HEK293T (cell line): ENCODE measurements at regions not wholly inside any gene's neighbourhood (a gene's known extent, or its start where the extent isn't known, plus 50 kb on each side); places are given as distances from the start of the nearest gene placed in this dataset.

Experiments used
- CTCF ChIA-PET: fragments of 350-600 bp; formaldehyde crosslinking; extraction: SDS; loops from one replicate; lab custom pipeline; 2021; ENCODE audit warnings: antibody characterized with exemption, inconsistent platforms; lab: Yijun Ruan, JAX
- POLR2A ChIA-PET: fragments of 350-600 bp; formaldehyde crosslinking; extraction: SDS; loops from one replicate; lab custom pipeline; 2020; ENCODE audit warnings: antibody characterized with exemption, inconsistent platforms; lab: Yijun Ruan, JAX
- DNase-seq: peaks from one replicate; pipeline ENCODE4 v3.0.0; 2012; ENCODE audit warnings: mixed read lengths; ENCODE audit errors: extremely low spot score
- ARNT ChIP-seq: fragments of 450-650 bp; IDR thresholded peaks from 2 replicates; pipeline ENCODE4 v1.6.1; 2017; ENCODE audit warnings: mild to moderate bottlenecking
- BHLHE40 ChIP-seq: fragments of 450-650 bp; IDR thresholded peaks from 2 replicates; pipeline ENCODE4 v1.6.1; 2016; ENCODE audit warnings: mild to moderate bottlenecking, moderate library complexity, borderline replicate concordance
- CTBP1 ChIP-seq: fragments of 450-650 bp; IDR thresholded peaks from 2 replicates; pipeline ENCODE4 v1.6.1; 2016; ENCODE audit warnings: borderline replicate concordance
- ELF4 ChIP-seq: fragments of 450-650 bp; IDR thresholded peaks from 2 replicates; pipeline ENCODE4 v1.6.1; 2017; ENCODE audit warnings: antibody characterized with exemption
- FOXA1 ChIP-seq: fragments of 450-650 bp; IDR thresholded peaks from 2 replicates; pipeline ENCODE4 v1.6.1; 2016; ENCODE audit warnings: mild to moderate bottlenecking
- FOXK2 ChIP-seq: fragments of 450-650 bp; IDR thresholded peaks from 2 replicates; pipeline ENCODE4 v1.6.1; 2016; ENCODE audit warnings: mild to moderate bottlenecking
- FOXM1 ChIP-seq: fragments of 450-650 bp; IDR thresholded peaks from 2 replicates; pipeline ENCODE4 v1.6.1; 2017; ENCODE audit warnings: mild to moderate bottlenecking, borderline replicate concordance
- HDGF ChIP-seq: fragments of 450-650 bp; IDR thresholded peaks from 2 replicates; pipeline ENCODE4 v1.6.1; 2017; ENCODE audit warnings: antibody characterized with exemption, borderline replicate concordance
- L3MBTL2 ChIP-seq: fragments of 450-650 bp; conservative IDR thresholded peaks from 2 replicates; pipeline ENCODE4 v1.6.1; 2016; ENCODE audit warnings: mild to moderate bottlenecking
- LEF1 ChIP-seq: fragments of 450-650 bp; IDR thresholded peaks from 2 replicates; pipeline ENCODE4 v1.6.1; 2017; ENCODE audit warnings: mild to moderate bottlenecking, borderline replicate concordance
- NFRKB ChIP-seq: fragments of 450-650 bp; IDR thresholded peaks from 2 replicates; pipeline ENCODE4 v1.6.1; 2016; ENCODE audit warnings: mild to moderate bottlenecking, moderate library complexity
- PKNOX1 ChIP-seq: fragments of 450-650 bp; IDR thresholded peaks from 2 replicates; pipeline ENCODE4 v1.6.1; 2016
- SP1 ChIP-seq: fragments of 450-650 bp; IDR thresholded peaks from 2 replicates; pipeline ENCODE4 v1.6.1; 2017
- SUZ12 ChIP-seq: fragments of 450-650 bp; IDR thresholded peaks from 2 replicates; pipeline ENCODE4 v1.6.1; 2016; ENCODE audit warnings: mild to moderate bottlenecking
- TARDBP ChIP-seq: fragments of 450-650 bp; IDR thresholded peaks from 2 replicates; pipeline ENCODE4 v1.6.1; 2016
- ZNF384 ChIP-seq: fragments of 450-650 bp; IDR thresholded peaks from 2 replicates; pipeline ENCODE4 v1.6.1; 2016

GRCh38 chr4:96955691-96956090 is 1115.8 kb downstream of the PDHA2 start:
- POLR2A ChIA-PET = no interaction called here
- DNase-seq = no peak
- CTCF ChIA-PET = no interaction called here
- TF ChIP-seq FOXA1 = no peak
- TF ChIP-seq HDGF = no peak
- TF ChIP-seq FOXK2 = no peak
- TF ChIP-seq BHLHE40 = no peak
- TF ChIP-seq LEF1 = no peak
- no peak for TF ChIP-seq SUZ12
- TF ChIP-seq NFRKB = no peak
- no peak for TF ChIP-seq ARNT
- TF ChIP-seq CTBP1 = no peak
- TF ChIP-seq TARDBP = no peak
- no peak for TF ChIP-seq FOXM1

GRCh38 chr4:96969455-96969854 is 1129.6 kb downstream of the PDHA2 start:
- ChIA-PET POLR2A (no interaction called here), CTCF (no interaction called here)
- TF ChIP-seq FOXM1 = no peak
- no peak for DNase-seq

GRCh38 chr4:96972920-96973319 is 1133.0 kb downstream of the PDHA2 start:
- DNase-seq = no peak
- TF ChIP-seq SUZ12 = no peak
- TF ChIP-seq HDGF = no peak
- TF ChIP-seq PKNOX1 = no peak
- TF ChIP-seq FOXK2 = no peak
- TF ChIP-seq ARNT = no peak
- TF ChIP-seq NFRKB = no peak
- no peak for TF ChIP-seq L3MBTL2
- ChIA-PET POLR2A (no interaction called here), CTCF (no interaction called here)

- TF ChIP-seq CTBP1 = no peak
- TF ChIP-seq NFRKB = no peak
- TF ChIP-seq FOXK2 = no peak
- no peak for TF ChIP-seq LEF1
- TF ChIP-seq TARDBP = no peak
- no peak for TF ChIP-seq ARNT
- TF ChIP-seq ELF4 = no peak
- no peak for TF ChIP-seq PKNOX1
- POLR2A ChIA-PET = no interaction called here
- no peak for DNase-seq
- CTCF ChIA-PET = no interaction called here
Observed at GRCh38 chr4:96974295-96974694, 1134.4 kb downstream of the PDHA2 start.

- DNase-seq = no peak
- TF ChIP-seq FOXK2 = no peak
- TF ChIP-seq SP1 = no peak
- TF ChIP-seq LEF1 = no peak
- TF ChIP-seq BHLHE40 = no peak
- TF ChIP-seq PKNOX1 = no peak
- no peak for TF ChIP-seq ARNT
- ChIA-PET CTCF (no interaction called here), POLR2A (no interaction called here)
Observed at GRCh38 chr4:96983830-96984229, 1143.9 kb downstream of the PDHA2 start.

- no peak for TF ChIP-seq TARDBP
- TF ChIP-seq FOXA1 = no peak
- TF ChIP-seq L3MBTL2 = no peak
- peak; percentile 88 for TF ChIP-seq PKNOX1
- no peak for TF ChIP-seq NFRKB
- TF ChIP-seq FOXK2 = no peak
- no peak for TF ChIP-seq SUZ12
- TF ChIP-seq CTBP1 = peak; percentile 53; the same call in 1 of the 2 replicates
- POLR2A ChIA-PET = no interaction called here
- CTCF ChIA-PET = no interaction called here
- DNase-seq = no peak
Observed at GRCh38 chr4:96986816-96987215, 1146.9 kb downstream of the PDHA2 start.

GRCh38 chr4:96991083-96991482 is 1151.2 kb downstream of the PDHA2 start:
- DNase-seq = no peak
- ChIA-PET CTCF (no interaction called here), POLR2A (no interaction called here)
- no peak for TF ChIP-seq FOXA1
- no peak for TF ChIP-seq ELF4
- TF ChIP-seq SP1 = no peak
- TF ChIP-seq ZNF384 = no peak
- no peak for TF ChIP-seq PKNOX1
- TF ChIP-seq NFRKB = no peak
- no peak for TF ChIP-seq TARDBP
- no peak for TF ChIP-seq CTBP1
- TF ChIP-seq BHLHE40 = no peak
- TF ChIP-seq FOXM1 = no peak
- TF ChIP-seq L3MBTL2 = no peak
- no peak for TF ChIP-seq SUZ12
